Stimulated activated effector memory CD8-positive, alpha-beta T cell treated with anti-CD3 and anti-CD28 coated beads, Interleukin-12 subunit alpha, Interleukin-12 subunit beta, amount 100 ng/mL, for 72 hours (primary cell): ENCODE measurements at regions not wholly inside any gene's neighbourhood (a gene's known extent, or its start where the extent isn't known, plus 50 kb on each side); places are given as distances from the start of the nearest gene placed in this dataset.

Source experiments
- ATAC-seq: fragments of 150-1000 bp; cut with Tn5 transposase; 2 replicates; pipeline ENCODE4 v1.10.0; 2021
- DNase-seq, 2 donors: peaks; one replicate each; pipeline ENCODE4 v3.0.0; 2021 to 2022; ENCODE audit warnings: low spot score in 2 of 2
- H3K27ac Mint-ChIP-seq: one replicate; pipeline ENCODE4 v1.8.0; 2022; ENCODE audit warnings: mild to moderate bottlenecking, mixed read lengths
- H3K36me3 Mint-ChIP-seq: one replicate; pipeline ENCODE4 v1.8.0; 2022; ENCODE audit warnings: mild to moderate bottlenecking, mixed read lengths
- H3K4me1 Mint-ChIP-seq: one replicate; pipeline ENCODE4 v1.8.0; 2022; ENCODE audit warnings: mixed read lengths
- H3K4me3 Mint-ChIP-seq: one replicate; pipeline ENCODE4 v1.8.0; 2022; ENCODE audit warnings: mild to moderate bottlenecking, mixed read lengths
- H3K9me3 Mint-ChIP-seq: one replicate; pipeline ENCODE4 v1.8.0; 2022; ENCODE audit warnings: mixed read lengths

DNA sequence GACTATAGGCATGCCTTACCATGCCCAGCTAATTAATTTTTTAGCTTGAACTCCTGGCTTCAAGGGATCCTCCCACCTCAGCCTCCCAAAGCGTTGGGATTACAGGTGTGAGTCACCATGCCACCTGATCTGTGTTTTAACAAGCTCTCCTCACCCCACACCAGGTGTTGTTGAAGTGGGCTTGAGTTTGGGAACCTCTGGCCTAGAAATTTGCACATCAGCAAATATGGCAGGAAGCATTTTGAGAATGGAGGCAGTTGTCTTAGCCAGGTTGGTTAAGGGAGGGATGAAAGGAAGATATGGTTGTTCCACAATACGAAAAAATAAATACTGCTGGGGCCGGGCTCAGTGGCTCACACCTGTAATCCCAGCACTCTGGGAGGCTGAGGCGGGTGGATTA, 433.1 kb downstream of the TYW1 start:
- Mint-ChIP-seq H3K36me3 (no peaks in the 10 kb centered on the region), H3K4me1 (no peaks in the 10 kb centered on the region), H3K27ac (no peak overlapping the region), H3K9me3 (peaks cover 10% of the 10 kb centered on the region), H3K4me3 (no peak overlapping the region)
- DNase-seq (no peak), ATAC-seq (no peak)

DNA sequence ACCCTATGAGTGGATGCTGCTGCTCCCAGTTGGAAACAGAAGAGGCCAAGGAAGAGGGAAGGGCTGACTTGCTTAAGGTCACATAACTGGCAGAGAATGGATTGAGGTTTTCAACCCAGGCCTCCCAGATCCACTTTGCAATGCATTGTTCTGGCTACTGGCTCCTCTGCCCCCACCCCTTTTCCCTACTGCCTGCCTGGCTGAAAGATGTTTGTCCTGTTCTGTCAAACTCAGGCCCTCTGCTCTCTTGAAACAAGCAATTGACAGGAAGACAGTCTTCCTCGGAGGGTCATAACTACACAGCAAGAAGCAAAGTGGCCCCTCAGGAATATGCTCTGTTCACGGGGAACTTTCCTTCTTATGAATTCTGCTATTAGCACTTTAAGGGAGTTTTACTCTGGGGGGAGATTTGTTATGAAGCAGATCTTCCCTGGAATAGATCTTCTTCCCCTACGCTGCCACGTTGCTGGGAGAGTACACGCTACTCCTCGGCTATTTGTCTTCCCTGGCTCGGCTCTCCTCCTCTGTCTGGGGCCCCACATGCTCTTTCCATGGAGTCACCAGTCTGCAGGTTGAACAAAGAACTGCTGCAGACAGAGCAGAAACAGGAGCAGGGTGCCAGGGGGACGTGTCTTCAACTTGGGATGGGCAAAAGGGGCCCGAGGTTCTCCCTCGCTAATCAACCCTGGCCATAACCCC, 436.1 kb downstream of the TYW1 start:
- ATAC-seq (no peak), DNase-seq (no peak)
- H3K36me3 Mint-ChIP-seq = no peaks in the 10 kb centered on the region
- H3K9me3 Mint-ChIP-seq = peaks cover 10% of the 10 kb centered on the region
- H3K4me3 Mint-ChIP-seq = no peak overlapping the region
- no peaks in the 10 kb centered on the region for H3K4me1 Mint-ChIP-seq
- no peak overlapping the region for H3K27ac Mint-ChIP-seq

DNA sequence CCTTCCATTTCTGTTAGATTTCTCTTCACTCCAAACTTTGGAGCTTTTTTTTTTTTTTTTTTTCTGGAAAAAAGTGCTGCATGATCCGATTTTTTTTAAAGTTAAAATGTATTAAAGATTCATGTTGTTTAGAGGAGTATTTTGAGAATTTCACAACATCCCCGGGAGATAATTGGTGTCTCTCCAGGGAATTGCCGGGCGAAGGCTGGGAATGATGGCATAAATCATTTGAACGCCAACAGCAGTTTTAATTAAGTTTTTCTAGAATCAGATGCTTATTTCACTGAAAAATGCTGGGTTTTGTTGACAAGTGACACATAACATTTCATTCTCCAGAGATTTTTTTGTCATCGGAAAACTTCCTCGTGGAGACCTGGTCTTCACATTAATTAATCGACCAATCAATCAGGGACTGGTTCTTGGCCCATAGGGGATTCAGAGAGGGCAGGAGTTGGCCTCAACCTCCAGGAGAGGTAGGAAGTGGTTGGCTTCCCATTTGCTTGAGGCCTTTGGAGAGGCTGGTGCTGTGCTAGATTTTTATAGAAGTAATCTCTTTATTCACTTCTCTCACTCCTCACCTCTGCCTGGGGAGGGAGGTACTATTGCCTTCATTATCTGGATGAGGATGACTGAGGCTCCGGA, 439.4 kb downstream of the TYW1 start:
- Mint-ChIP-seq H3K9me3 (peaks cover 13% of the 10 kb centered on the region), H3K36me3 (no peaks in the 10 kb centered on the region), H3K4me3 (no peak overlapping the region), H3K4me1 (no peaks in the 10 kb centered on the region), H3K27ac (no peak overlapping the region)
- DNase-seq (no peak), ATAC-seq (no peak)

DNA sequence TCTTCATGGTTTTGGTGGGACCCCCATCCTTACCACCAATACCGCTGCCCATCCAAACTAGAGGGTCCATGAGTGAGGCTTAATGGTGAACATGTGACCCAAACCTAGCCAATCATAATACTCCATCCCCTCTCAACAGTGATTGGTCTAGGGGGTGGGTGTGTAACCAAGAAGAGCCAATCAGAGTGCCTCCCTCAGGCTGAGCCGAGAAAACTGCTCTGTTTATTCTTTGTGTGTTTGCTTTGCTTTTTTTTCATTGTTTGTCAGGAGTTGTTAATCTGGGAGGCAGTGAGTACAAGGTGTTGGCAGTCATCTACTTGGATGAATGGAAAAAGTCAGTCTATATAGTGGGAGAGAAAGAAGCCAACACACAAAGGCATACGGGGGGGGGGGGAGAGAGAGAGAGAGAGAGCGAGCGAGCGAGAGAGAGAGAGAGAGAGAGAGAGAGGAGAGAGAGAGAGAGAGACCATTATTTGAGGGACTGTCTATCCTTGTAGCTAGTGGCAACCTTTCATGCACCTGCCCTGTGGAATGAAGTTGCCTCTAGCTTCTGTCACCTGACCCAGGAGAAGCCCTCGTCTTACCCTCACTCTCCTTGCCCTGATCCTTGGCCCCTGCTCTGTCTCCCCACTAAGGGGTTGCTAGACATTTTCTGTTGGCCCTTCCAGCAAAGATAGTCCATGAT, 441.7 kb downstream of the TYW1 start:
- ATAC-seq = no peak
- no peaks in the 10 kb centered on the region for H3K4me1 Mint-ChIP-seq
- peaks cover 11% of the 10 kb centered on the region for H3K9me3 Mint-ChIP-seq
- H3K4me3 Mint-ChIP-seq = no peak overlapping the region
- H3K27ac Mint-ChIP-seq = no peak overlapping the region
- DNase-seq = no peak
- no peaks in the 10 kb centered on the region for H3K36me3 Mint-ChIP-seq

DNA sequence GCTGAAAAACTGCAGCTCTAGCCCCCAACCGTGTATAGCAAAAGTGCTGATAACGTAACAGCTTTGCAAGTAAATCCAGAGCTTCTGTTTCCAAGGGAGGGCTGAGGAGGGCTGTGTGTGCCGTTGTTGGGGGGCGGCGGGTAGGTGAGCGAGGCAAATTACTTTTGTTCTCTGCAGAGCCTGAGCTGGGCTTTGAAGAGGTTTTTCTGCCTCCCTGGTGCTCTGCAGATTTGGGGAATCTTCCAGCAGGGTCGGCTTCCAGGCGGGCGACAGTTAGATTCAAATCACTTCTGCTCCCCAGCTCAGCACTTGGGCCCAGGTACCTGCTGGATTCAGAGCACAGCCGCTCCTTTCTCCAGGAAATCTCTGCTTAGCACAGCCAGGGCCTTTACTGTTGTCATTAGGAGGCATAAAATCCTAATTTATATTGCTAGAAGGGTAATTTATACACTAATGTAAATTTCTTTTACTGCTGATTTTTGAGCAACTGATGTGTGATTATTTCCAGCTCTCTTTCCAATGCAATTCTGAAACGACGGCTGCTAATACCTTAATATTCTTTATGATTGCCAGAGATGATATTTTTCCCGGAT, 442.4 kb downstream of the TYW1 start:
- H3K4me3 Mint-ChIP-seq = no peak overlapping the region
- ATAC-seq = no peak

DNA sequence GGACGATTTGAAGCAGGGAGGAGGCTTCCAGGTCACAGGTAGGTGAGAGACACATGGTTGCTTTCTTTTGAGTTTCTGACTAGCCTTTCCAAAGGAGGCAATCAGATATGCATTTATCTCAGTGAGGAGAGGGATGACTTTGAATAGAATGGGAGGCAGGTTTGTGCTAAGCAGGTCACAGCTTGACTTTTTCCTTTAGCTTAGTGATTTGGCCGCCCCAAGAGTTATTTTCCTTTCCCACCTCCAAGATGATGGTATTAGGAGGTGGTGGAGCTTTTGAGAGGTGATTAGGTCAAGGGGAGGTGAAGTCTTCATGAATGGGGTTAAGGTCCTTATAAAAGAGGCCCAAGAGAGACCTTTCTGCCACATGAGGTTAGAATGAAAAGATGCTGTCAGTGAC, 443.7 kb downstream of the TYW1 start:
- no peaks in the 10 kb centered on the region for H3K36me3 Mint-ChIP-seq
- no peak overlapping the region for H3K27ac Mint-ChIP-seq
- ATAC-seq (no peak), DNase-seq (no peak)
- H3K4me3 Mint-ChIP-seq = no peak overlapping the region
- no peaks in the 10 kb centered on the region for H3K4me1 Mint-ChIP-seq
- H3K9me3 Mint-ChIP-seq = peaks cover 3% of the 10 kb centered on the region

More for the DNA sequence above, 442.4 kb downstream of the TYW1 start:
- no peaks in the 10 kb centered on the region for H3K36me3 Mint-ChIP-seq
- no peak overlapping the region for H3K27ac Mint-ChIP-seq
- H3K4me1 Mint-ChIP-seq = no peaks in the 10 kb centered on the region
- DNase-seq = no peak
- peaks cover 5% of the 10 kb centered on the region for H3K9me3 Mint-ChIP-seq

DNA sequence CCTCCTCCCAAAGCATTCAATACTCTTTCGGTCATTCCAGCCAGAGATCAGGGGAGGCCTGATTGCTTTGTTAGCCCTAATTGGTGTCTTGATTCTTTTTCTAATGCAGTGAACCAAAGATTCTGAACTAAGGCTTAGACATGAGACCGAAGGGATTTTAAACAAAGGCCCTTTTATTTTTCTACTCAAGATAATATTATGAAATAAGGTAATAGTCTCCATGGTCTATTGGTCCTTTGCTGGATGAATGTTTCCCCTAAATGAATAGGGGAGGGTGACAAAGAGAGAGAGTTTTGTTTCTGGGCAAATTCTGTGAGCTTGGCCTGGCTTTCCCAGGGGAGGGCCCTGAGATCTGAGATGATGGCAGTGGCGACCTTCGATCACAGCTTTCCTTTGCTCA, 449.1 kb downstream of the TYW1 start:
- ATAC-seq (no peak), DNase-seq (no peak)
- Mint-ChIP-seq H3K36me3 (no peaks in the 10 kb centered on the region), H3K4me1 (no peaks in the 10 kb centered on the region), H3K9me3 (peaks cover 2% of the 10 kb centered on the region), H3K27ac (no peak overlapping the region), H3K4me3 (no peak overlapping the region)

DNA sequence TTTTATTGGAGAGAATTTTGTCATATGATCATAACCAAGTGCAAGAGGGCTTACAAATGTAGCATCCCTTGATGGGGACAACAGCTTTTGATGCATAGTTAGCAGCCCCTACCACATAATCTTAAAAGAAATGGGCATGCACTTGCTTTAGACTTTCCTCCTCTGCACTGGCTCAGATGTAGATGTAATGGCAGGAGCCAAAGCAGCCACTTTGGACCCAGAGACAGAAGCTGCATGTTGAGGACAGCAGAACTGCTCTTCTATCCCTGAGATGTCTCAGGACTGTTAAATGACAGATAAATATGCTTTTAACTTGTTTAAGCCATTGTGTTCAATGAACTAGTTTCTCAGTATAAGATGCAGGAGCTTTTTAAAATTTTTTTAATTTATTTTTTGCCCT, 450.7 kb downstream of the TYW1 start:
- H3K4me1 Mint-ChIP-seq = no peaks in the 10 kb centered on the region
- no peak overlapping the region for H3K4me3 Mint-ChIP-seq
- no peaks in the 10 kb centered on the region for H3K36me3 Mint-ChIP-seq
- ATAC-seq (no peak), DNase-seq (no peak)
- H3K9me3 Mint-ChIP-seq = peaks cover 2% of the 10 kb centered on the region
- H3K27ac Mint-ChIP-seq = no peak overlapping the region

DNA sequence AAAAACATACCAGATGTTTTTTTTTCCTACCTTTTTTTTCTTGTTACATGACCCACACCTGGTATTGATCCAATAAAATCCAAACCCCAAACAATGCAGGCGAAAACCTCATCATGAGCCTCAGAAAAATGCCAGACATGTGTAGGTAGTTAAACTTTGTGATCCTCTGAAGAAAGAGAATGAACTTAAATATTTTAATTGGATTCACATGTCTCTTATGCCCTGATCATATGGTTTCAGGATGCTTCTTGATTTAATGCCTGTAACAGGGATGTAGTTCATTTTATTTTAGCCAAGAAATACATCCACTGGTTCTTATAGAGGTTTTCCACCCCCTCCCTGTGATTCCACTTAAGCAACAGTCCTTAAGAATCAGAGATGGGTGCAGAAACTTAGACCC, 451.6 kb downstream of the TYW1 start:
- no peak for DNase-seq
- Mint-ChIP-seq H3K9me3 (peaks cover 2% of the 10 kb centered on the region), H3K27ac (no peak overlapping the region), H3K36me3 (no peaks in the 10 kb centered on the region), H3K4me1 (no peaks in the 10 kb centered on the region), H3K4me3 (no peak overlapping the region)
- no peak for ATAC-seq

DNA sequence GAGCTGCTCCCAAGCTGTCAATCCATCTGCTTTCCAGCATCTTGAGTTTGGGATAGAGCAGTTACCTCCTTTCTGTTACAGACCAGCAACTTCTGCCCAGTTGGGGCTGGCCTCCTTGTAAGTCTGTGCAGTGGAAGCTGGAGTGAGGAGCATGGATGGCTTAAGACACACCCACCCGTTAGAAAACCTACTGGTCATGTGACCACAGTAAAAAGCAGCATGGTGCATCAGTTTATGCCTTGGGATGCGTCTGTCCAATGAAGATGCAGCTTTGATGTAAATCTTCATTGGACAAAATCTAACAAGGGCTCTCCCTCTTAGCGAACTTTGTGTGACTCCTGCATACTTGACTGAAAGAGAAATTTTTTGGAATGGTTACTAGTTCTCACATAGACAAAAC, 453.5 kb downstream of the TYW1 start:
- H3K4me3 Mint-ChIP-seq = no peak overlapping the region
- DNase-seq (no peak), ATAC-seq (no peak)
- H3K9me3 Mint-ChIP-seq = peaks cover 2% of the 10 kb centered on the region
- no peak overlapping the region for H3K27ac Mint-ChIP-seq
- no peaks in the 10 kb centered on the region for H3K4me1 Mint-ChIP-seq
- H3K36me3 Mint-ChIP-seq = no peaks in the 10 kb centered on the region

DNA sequence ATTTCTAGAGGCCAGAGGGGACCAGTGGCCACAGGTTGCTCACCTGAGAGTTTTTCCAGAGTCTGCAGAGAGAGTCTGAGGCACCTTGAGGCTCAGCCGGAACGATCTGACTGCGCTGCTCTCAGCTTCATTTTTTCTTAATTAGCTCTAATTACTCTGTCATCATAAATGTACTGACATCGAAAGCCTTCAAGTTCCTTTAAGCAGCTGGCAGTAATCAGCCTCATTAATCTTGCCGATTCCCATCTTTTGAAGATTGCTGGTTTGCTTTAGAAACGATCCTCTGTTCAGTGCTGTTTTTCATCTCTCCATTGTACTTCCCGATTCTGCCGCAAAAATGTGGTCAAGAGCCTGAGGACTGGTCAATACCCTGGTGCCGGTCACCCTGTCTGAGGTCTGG, 454.7 kb downstream of the TYW1 start:
- DNase-seq (no peak), ATAC-seq (no peak)
- Mint-ChIP-seq H3K36me3 (no peaks in the 10 kb centered on the region), H3K4me1 (no peaks in the 10 kb centered on the region), H3K9me3 (no peaks in the 10 kb centered on the region), H3K4me3 (no peak overlapping the region), H3K27ac (no peak overlapping the region)

DNA sequence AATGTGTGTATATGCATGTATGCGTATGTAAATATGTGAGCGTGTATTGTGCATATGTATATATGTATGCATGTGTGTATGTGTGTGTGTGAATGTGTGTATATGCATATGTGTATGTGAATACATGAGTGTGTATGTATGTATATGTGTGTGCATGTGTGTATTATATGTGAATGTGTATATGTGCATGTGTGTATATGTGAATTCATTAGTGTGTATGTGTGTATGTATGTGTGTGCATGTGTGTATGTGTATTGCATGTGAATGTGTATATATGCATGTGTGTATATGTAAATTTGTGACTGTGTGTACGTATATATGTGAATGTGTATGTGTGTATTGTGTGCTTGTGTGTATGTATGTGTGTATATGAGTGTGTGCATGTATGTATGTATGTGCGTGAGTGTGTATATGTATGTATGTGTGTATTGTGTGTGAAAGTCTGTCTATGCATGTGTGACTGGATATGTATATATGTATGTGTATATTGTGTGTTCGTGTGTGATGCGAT, 455.9 kb downstream of the TYW1 start:
- Mint-ChIP-seq H3K4me1 (no peaks in the 10 kb centered on the region), H3K9me3 (no peaks in the 10 kb centered on the region), H3K4me3 (no peak overlapping the region), H3K36me3 (no peaks in the 10 kb centered on the region), H3K27ac (no peak overlapping the region)
- ATAC-seq (no peak), DNase-seq (no peak)

DNA sequence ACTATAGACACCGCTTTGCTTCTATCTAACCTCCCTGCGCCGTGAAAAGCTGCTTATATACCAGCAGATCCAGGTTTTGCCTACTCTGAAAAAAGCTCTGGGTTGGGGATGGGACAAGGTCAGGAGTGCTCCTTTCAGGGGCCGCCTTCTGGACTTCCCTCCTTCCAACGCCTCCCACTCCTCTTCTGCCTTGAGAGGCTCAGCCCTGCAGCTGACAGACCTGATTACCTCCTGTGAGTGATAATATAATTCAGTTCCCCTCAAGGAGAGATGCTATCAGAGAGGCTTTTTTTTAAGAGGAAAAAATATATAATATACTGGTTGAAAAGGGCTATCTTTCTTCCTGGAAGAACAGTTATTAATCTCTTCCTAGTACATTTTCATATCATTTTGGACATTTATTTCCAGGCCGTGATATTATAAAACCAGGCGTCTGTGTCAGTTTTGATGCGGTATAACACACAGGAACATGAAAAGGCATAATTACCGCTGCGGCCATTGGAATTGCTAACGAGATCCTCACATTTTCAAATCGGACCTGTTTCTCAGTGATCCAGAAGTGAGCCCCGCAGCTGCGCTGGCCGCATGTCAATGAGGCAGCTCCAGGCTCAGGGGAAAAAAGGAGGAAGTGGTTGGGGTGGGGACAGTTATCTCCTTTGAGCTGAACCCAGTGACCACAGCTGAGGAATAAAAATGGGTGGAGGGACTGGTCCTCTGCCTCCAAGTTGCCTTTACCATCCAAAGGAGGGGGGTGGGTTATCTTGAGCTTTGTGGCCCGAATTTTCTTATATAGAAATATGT, 457.1 kb downstream of the TYW1 start:
- H3K4me3 Mint-ChIP-seq = no peak overlapping the region

DNA sequence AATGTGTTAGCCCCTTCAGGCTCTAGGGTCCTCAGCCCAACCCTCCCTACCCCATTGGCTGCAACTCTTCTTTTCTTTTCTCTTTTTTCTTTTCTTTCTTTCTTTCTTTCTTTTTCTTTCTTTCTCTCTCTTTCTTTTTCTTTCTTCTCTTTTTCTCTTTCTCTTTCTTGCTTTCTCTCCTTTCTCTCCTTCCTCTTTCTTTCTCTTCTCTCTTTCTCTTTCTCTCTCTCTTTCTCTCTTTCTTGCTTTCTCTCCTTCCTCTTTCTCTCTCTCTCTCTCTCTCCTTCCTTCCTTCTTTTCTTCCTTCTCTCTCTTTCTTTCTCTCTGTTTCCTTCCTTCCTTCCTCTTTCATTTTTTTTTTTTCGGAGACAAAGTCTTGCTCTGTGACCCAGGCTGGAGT, 458.9 kb downstream of the TYW1 start:
- DNase-seq = no peak
- H3K36me3 Mint-ChIP-seq = no peaks in the 10 kb centered on the region
- no peak overlapping the region for H3K27ac Mint-ChIP-seq
- H3K4me1 Mint-ChIP-seq = no peaks in the 10 kb centered on the region
- no peak overlapping the region for H3K4me3 Mint-ChIP-seq
- H3K9me3 Mint-ChIP-seq = no peaks in the 10 kb centered on the region
- no peak for ATAC-seq

More for the DNA sequence above, 457.1 kb downstream of the TYW1 start:
- Mint-ChIP-seq H3K36me3 (no peaks in the 10 kb centered on the region), H3K9me3 (no peaks in the 10 kb centered on the region), H3K27ac (no peak overlapping the region), H3K4me1 (no peaks in the 10 kb centered on the region)
- no peak for DNase-seq
- ATAC-seq = no peak

DNA sequence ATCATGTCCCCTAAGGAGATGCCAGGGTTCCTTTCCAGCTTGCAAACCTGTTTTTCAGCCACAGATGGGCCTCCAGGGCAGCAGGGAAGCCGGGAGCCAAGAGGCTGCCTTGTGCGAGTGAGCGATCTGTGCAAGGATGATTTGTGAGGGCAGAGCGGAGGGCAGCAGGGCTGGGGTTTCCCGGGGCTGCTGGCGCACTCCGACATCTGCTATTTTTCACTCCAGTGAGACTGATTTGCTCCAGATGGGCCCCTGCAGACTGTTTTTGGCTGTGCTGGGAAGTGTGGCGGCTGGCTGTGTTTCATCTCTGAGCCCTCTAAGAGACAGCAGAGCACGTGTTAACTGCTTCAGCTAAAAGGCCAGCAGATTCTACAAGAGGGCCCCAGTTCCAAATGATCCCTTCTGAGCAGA, 466.2 kb downstream of the TYW1 start:
- ATAC-seq (no peak), DNase-seq (no peak)
- Mint-ChIP-seq H3K4me3 (no peak overlapping the region), H3K27ac (no peak overlapping the region), H3K36me3 (no peaks in the 10 kb centered on the region), H3K9me3 (peaks cover 6% of the 10 kb centered on the region), H3K4me1 (no peaks in the 10 kb centered on the region)
